ENCODE measurements at regions not wholly inside any gene's neighbourhood (a gene's known extent, or its start where the extent isn't known, plus 50 kb on each side); places are given as distances from the start of the nearest gene placed in this dataset.
A peak's percentile ranks its signal among the peaks of the same experiment; 100 is the strongest.

GRCh38 chr4:120977435-120977997 is 55.0 kb upstream of the PRDM5 start:
- TF ChIP-seq CTCF (conservative IDR thresholded peaks at IDR 0.05; ENCODE audit: low read depth, low read length) (peak; percentile 62), EZH2 (IDR thresholded peaks at IDR 0.05; ENCODE audit: low read length, unreplicated experiment) (no peak), EZH2phosphoT487 (IDR thresholded peaks at IDR 0.05; ENCODE audit: borderline replicate concordance, low read length) (no peak)

Data from PC-3 (cell line).